WTC11 (cell line): ENCODE measurements at regions not wholly inside any gene's neighbourhood (a gene's known extent, or its start where the extent isn't known, plus 50 kb on each side); places are given as distances from the start of the nearest gene placed in this dataset.

Source experiments
- ATAC-seq: fragments of 200-7000 bp; cut with Tn5 transposase; 2 replicates; pipeline ENCODE4 v1.10.0; 2021; ENCODE audit warnings: mild to moderate bottlenecking, moderate library complexity
- CTCF ChIA-PET: fragments of 300-600 bp; sonication (Branson Sonifier 250); formaldehyde crosslinking; loops from one replicate; lab custom pipeline; 2021; ENCODE audit warnings: antibody characterized with exemption; lab: Charles Lee
- POLR2A ChIA-PET: fragments of 350-600 bp; sonication (Branson Sonifier 250); formaldehyde crosslinking; loops from one replicate; lab custom pipeline; 2021; ENCODE audit warnings: antibody characterized with exemption; lab: Charles Lee
- DNase-seq: peaks from one replicate; pipeline ENCODE4 v3.0.0; 2021; ENCODE audit warnings: low spot score
- H3K27ac Mint-ChIP-seq: 2 replicates; pipeline ENCODE4 v1.8.0; 2021; ENCODE audit warnings: mixed read lengths
- H3K27me3 Mint-ChIP-seq: 2 replicates; pipeline ENCODE4 v1.8.0; 2021; ENCODE audit warnings: low read depth, mild to moderate bottlenecking, moderate library complexity, mixed read lengths
- H3K36me3 Mint-ChIP-seq: 2 replicates; pipeline ENCODE4 v1.8.0; 2021; ENCODE audit warnings: mixed read lengths
- H3K4me1 Mint-ChIP-seq: 2 replicates; pipeline ENCODE4 v1.8.0; 2022; ENCODE audit warnings: mixed read lengths
- H3K4me3 Mint-ChIP-seq: 2 replicates; pipeline ENCODE4 v1.8.0; 2021; ENCODE audit warnings: mild to moderate bottlenecking, moderate library complexity, mixed read lengths
- H3K9me3 Mint-ChIP-seq: 2 replicates; pipeline ENCODE4 v1.8.0; 2021; ENCODE audit warnings: mixed read lengths
- CREM ChIP-seq: sonication (generic); formaldehyde crosslinking; IDR thresholded peaks from 2 replicates; pipeline ENCODE4 v1.8.1; 2022; ENCODE audit warnings: mild to moderate bottlenecking, missing genetic modification reagents, moderate library complexity
- ETV6 ChIP-seq: sonication (generic); formaldehyde crosslinking; IDR thresholded peaks from 2 replicates; pipeline ENCODE4 v1.8.1; 2022; ENCODE audit warnings: mild to moderate bottlenecking, missing genetic modification reagents
- HMGA2 ChIP-seq: fragments of 250-450 bp; sonication (Bioruptor Pico); IDR thresholded peaks from 2 replicates; pipeline ENCODE4 v1.4.0; 2021; ENCODE audit warnings: mild to moderate bottlenecking, moderate library complexity
- JAZF1 ChIP-seq: fragments of 250-450 bp; sonication (Bioruptor Pico); IDR thresholded peaks from 2 replicates; pipeline ENCODE4 v1.9.0; 2021; ENCODE audit warnings: moderate library complexity, mild to moderate bottlenecking, inconsistent platforms
- KAT7 ChIP-seq: sonication (generic); formaldehyde crosslinking; IDR thresholded peaks from 2 replicates; pipeline ENCODE4 v1.8.1; 2023; ENCODE audit warnings: missing genetic modification reagents, mild to moderate bottlenecking, borderline replicate concordance
- MXD4 ChIP-seq: fragments of 250-450 bp; sonication (Bioruptor Pico); IDR thresholded peaks from 2 replicates; pipeline ENCODE4 v1.8.0; 2021; ENCODE audit warnings: mild to moderate bottlenecking, moderate library complexity, borderline replicate concordance
- NFATC4 ChIP-seq: fragments of 250-450 bp; sonication (Bioruptor Pico); IDR thresholded peaks from 2 replicates; pipeline ENCODE4 v1.9.0; 2021; ENCODE audit warnings: mild to moderate bottlenecking
- OVOL2 ChIP-seq: fragments of 250-450 bp; sonication (Bioruptor Pico); IDR thresholded peaks from 2 replicates; pipeline ENCODE4 v1.9.0; 2021; ENCODE audit warnings: mild to moderate bottlenecking, borderline replicate concordance
- RORB ChIP-seq: fragments of 250-450 bp; sonication (Bioruptor Pico); IDR thresholded peaks from 2 replicates; pipeline ENCODE4 v1.9.0; 2021; ENCODE audit warnings: mild to moderate bottlenecking
- SMAD4 ChIP-seq: sonication (generic); formaldehyde crosslinking; IDR thresholded peaks from 2 replicates; pipeline ENCODE4 v1.8.0; 2022; ENCODE audit warnings: mild to moderate bottlenecking, missing genetic modification reagents
- SP1 ChIP-seq: sonication (generic); formaldehyde crosslinking; conservative IDR thresholded peaks from 2 replicates; pipeline ENCODE4 v1.8.1; 2022; ENCODE audit warnings: missing genetic modification reagents
- ZNF232 ChIP-seq: sonication (generic); formaldehyde crosslinking; IDR thresholded peaks from 2 replicates; pipeline ENCODE4 v1.8.0; 2022; ENCODE audit warnings: mild to moderate bottlenecking, missing genetic modification reagents
- ZNF396 ChIP-seq: fragments of 250-450 bp; sonication (Bioruptor Pico); IDR thresholded peaks from 2 replicates; pipeline ENCODE4 v1.8.0; 2021; ENCODE audit warnings: mild to moderate bottlenecking, moderate library complexity, borderline replicate concordance
- TF ChIP-seq, protein P1 (sequence below): fragments of 250-450 bp; sonication (Bioruptor Pico); IDR thresholded peaks from 2 replicates; pipeline ENCODE4 v1.9.0; 2021; ENCODE audit warnings: mild to moderate bottlenecking
- TF ChIP-seq, protein P2 (sequence below): sonication (generic); formaldehyde crosslinking; IDR thresholded peaks from 2 replicates; pipeline ENCODE4 v1.8.1; 2022; ENCODE audit warnings: low read depth, mild to moderate bottlenecking, moderate library complexity, missing genetic modification reagents, borderline replicate concordance
- TF ChIP-seq, protein P3 (sequence below): sonication (generic); formaldehyde crosslinking; IDR thresholded peaks from 2 replicates; pipeline ENCODE4 v1.8.1; 2023; ENCODE audit warnings: mild to moderate bottlenecking, moderate library complexity, missing genetic modification reagents

DNA sequence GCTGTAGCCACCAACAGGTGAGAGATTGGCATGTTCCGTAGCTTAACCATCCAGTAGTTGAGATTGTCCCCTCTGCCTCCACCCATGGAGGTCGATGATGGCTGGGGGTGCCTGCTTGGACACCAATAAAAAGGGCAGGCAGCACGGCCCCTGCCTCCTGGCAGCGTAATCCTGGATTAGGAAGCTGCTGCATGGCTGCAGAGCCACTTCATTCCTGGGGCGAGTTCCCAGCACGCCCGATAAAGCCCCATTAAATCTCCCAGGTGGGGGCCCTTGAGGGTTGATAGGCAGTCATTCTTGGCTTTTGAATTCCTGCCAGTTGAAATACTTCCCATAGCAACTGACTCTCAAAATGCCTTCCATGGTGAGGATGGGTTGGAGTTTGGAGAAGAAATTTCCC is 67.8 kb downstream of the PLXNA1 start:
- Mint-ChIP-seq H3K4me1 (no peaks in the 10 kb centered on the region), H3K27me3 (no peaks in the 10 kb centered on the region), H3K27ac (no peak overlapping the region), H3K36me3 (peaks cover 8% of the 10 kb centered on the region), H3K9me3 (peaks cover 46% of the 10 kb centered on the region), H3K4me3 (no peak overlapping the region)
- CTCF ChIA-PET = interaction anchor here (1.0 to 1.2 kb wide), 2 partner anchors 9 to 497 kb away, joined by 3 read pairs; no protein-coding TSS in a partner anchor
- POLR2A ChIA-PET = no interaction called here
- ATAC-seq (no peak), DNase-seq (no peak)
- no peak for TF ChIP-seq MXD4
- no peak for TF ChIP-seq HMGA2 (CRISPR knock-in tag)
- no peak for TF ChIP-seq SP1 (CRISPR knock-in tag)
- TF ChIP-seq, protein P1, sequence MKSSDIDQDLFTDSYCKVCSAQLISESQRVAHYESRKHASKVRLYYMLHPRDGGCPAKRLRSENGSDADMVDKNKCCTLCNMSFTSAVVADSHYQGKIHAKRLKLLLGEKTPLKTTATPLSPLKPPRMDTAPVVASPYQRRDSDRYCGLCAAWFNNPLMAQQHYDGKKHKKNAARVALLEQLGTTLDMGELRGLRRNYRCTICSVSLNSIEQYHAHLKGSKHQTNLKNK (CRISPR knock-in tag) = no peak

DNA sequence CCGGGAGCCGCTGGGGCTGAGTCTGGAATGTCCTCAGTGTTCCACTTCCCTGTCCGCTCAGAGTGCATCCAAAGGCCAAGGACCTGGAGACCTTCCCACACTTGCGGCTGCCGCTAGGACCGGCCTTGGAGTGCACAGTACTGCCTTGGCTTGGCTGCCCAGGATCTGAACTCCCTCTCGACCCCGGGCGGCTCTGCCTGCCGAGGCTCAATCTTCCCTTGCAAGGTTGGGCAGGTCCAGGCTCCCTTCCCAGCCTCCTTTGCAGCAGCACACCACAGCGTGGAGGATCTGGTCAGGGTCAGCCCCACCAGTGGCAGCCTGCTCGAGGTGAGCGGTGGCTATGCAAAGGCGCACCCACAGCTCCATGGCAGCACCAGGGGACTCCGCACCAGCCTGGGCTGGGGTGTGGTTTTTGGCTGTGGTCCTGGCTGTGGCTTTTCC is 69.2 kb downstream of the PLXNA1 start:
- H3K4me1 Mint-ChIP-seq = no peaks in the 10 kb centered on the region
- CTCF ChIA-PET = no interaction called here
- TF ChIP-seq, protein P2, sequence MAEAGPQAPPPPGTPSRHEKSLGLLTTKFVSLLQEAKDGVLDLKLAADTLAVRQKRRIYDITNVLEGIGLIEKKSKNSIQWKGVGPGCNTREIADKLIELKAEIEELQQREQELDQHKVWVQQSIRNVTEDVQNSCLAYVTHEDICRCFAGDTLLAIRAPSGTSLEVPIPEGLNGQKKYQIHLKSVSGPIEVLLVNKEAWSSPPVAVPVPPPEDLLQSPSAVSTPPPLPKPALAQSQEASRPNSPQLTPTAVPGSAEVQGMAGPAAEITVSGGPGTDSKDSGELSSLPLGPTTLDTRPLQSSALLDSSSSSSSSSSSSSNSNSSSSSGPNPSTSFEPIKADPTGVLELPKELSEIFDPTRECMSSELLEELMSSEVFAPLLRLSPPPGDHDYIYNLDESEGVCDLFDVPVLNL (CRISPR knock-in tag) = no peak
- TF ChIP-seq, all 79 proteins: peak for 0
- POLR2A ChIA-PET = no interaction called here
- Mint-ChIP-seq H3K36me3 (peaks cover 13% of the 10 kb centered on the region), H3K4me3 (no peak overlapping the region), H3K9me3 (peaks cover 48% of the 10 kb centered on the region), H3K27me3 (no peaks in the 10 kb centered on the region), H3K27ac (no peak overlapping the region)
- ATAC-seq (no peak), DNase-seq (no peak)

DNA sequence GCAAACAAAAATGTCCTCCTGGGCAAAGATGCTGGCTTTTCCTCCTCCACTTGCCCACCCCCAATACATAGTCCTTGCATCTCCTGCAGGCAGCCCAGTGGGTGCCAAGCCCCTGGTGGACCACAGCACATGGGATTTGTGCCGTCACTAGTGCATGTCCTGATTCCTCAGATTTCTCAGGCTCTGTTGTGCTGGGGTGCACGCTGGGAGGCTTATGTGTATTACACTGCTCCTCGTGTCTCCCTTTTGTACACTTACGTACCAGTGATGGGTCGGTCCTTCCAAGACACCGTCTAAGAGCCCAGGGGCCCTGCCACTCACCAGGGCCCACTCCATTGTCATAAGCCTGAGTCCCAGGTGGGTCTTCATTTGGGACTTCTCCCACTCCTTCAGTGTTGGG is 70.1 kb downstream of the PLXNA1 start:
- ChIA-PET POLR2A (no interaction called here), CTCF (no interaction called here)
- H3K4me3 Mint-ChIP-seq = no peak overlapping the region
- H3K4me1 Mint-ChIP-seq = no peaks in the 10 kb centered on the region
- no peak for DNase-seq
- no peaks in the 10 kb centered on the region; the same call in 1 of the 2 replicates for H3K27me3 Mint-ChIP-seq
- H3K36me3 Mint-ChIP-seq = peaks cover 17% of the 10 kb centered on the region
- peaks cover 48% of the 10 kb centered on the region for H3K9me3 Mint-ChIP-seq
- TF ChIP-seq ZNF232 (CRISPR knock-in tag) (no peak), CREM (CRISPR knock-in tag) (no peak), MXD4 (no peak), KAT7 (CRISPR knock-in tag) (no peak)
- ATAC-seq = no peak
- no peak overlapping the region for H3K27ac Mint-ChIP-seq

DNA sequence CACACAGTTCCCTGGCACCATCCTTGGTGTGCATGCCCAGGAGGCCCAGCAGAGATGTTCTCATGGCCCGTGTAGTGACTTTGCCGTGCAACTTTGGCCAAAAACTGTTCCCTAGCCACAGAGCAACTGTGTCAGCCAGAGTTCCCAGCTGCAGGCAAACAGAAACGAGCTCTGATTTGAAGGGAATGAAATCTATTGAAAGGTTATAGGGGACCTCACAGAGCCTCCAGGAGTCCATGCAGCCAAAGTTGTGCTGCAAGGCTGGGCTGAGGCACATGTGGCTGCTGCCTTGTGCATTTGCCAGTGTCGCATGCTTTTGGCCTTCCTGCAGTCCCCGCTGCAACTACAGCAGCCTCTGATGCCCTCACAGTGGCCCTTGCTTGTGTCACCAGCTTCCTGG is 70.5 kb downstream of the PLXNA1 start:
- Mint-ChIP-seq H3K4me3 (no peak overlapping the region), H3K9me3 (peaks cover 44% of the 10 kb centered on the region), H3K36me3 (peaks cover 13% of the 10 kb centered on the region), H3K4me1 (no peaks in the 10 kb centered on the region), H3K27ac (no peak overlapping the region), H3K27me3 (no peaks in the 10 kb centered on the region; the same call in 1 of the 2 replicates)
- no peak for ATAC-seq
- no peak for DNase-seq
- POLR2A ChIA-PET = no interaction called here
- TF ChIP-seq NFATC4 (CRISPR knock-in tag) (no peak), JAZF1 (CRISPR knock-in tag) (no peak), ZNF396 (CRISPR knock-in tag) (no peak), ETV6 (no peak), RORB (CRISPR knock-in tag) (no peak), SMAD4 (CRISPR knock-in tag) (no peak), OVOL2 (CRISPR knock-in tag) (no peak)
- TF ChIP-seq, protein P3, sequence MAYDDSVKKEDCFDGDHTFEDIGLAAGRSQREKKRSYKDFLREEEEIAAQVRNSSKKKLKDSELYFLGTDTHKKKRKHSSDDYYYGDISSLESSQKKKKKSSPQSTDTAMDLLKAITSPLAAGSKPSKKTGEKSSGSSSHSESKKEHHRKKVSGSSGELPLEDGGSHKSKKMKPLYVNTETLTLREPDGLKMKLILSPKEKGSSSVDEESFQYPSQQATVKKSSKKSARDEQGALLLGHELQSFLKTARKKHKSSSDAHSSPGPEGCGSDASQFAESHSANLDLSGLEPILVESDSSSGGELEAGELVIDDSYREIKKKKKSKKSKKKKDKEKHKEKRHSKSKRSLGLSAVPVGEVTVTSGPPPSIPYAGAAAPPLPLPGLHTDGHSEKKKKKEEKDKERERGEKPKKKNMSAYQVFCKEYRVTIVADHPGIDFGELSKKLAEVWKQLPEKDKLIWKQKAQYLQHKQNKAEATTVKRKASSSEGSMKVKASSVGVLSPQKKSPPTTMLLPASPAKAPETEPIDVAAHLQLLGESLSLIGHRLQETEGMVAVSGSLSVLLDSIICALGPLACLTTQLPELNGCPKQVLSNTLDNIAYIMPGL = no peak
- CTCF ChIA-PET = no interaction called here
